Activated B cell treated with CpG ODN at 0.5 μM for 24 hours (primary cell): ENCODE measurements at regions not wholly inside any gene's neighbourhood (a gene's known extent, or its start where the extent isn't known, plus 50 kb on each side); places are given as distances from the start of the nearest gene placed in this dataset.
"Not testable (repeated sequence)": the region's sequence is repeated elsewhere in the genome, so short reads cannot be mapped to it uniquely, and the experiment has no call there.

ENCODE experiments used
- ATAC-seq: fragments of 200-7000 bp; cut with Tn5 transposase; one replicate; pipeline ENCODE4 v1.10.0; 2021; ENCODE audit warnings: low read depth, mild to moderate bottlenecking, moderate library complexity
- CTCF ChIA-PET: fragments of 350-600 bp; sonication (Branson Sonifier 250); formaldehyde crosslinking; loops from one replicate; lab custom pipeline; 2021; ENCODE audit warnings: antibody characterized with exemption; lab: Charles Lee
- POLR2A ChIA-PET: fragments of 350-600 bp; sonication (Branson Sonifier 250); formaldehyde crosslinking; loops from one replicate; lab custom pipeline; 2021; ENCODE audit warnings: antibody characterized with exemption; lab: Charles Lee
- DNase-seq: peaks from one replicate; pipeline ENCODE4 v3.0.0; 2022
- H3K27ac Mint-ChIP-seq: one replicate; pipeline ENCODE4 v1.8.0; 2020; ENCODE audit warnings: mixed read lengths
- H3K27me3 Mint-ChIP-seq: one replicate; pipeline ENCODE4 v1.8.0; 2021; ENCODE audit warnings: mixed read lengths
- H3K36me3 Mint-ChIP-seq: one replicate; pipeline ENCODE4 v1.8.0; 2021; ENCODE audit warnings: low read depth, mixed read lengths
- H3K4me1 Mint-ChIP-seq: one replicate; pipeline ENCODE4 v1.8.0; 2021; ENCODE audit warnings: mixed read lengths
- H3K4me3 Mint-ChIP-seq: one replicate; pipeline ENCODE4 v1.8.0; 2020; ENCODE audit warnings: mild to moderate bottlenecking, mixed read lengths
- H3K9me3 Mint-ChIP-seq: one replicate; pipeline ENCODE4 v1.8.0; 2020; ENCODE audit warnings: mixed read lengths
- intact Hi-C: fragments of 100-400 bp; cut with micrococcal nuclease; formaldehyde crosslinking; loops from one replicate; pipeline ENCODE4 v1.15.1; 2024

GRCh38 chr7:65193334-65194058 lies 180.2 kb upstream of the ZNF92 start:
- CTCF ChIA-PET, ATAC-seq, H3K27ac Mint-ChIP-seq, H3K9me3 Mint-ChIP-seq, intact Hi-C loops, H3K4me3 Mint-ChIP-seq, H3K36me3 Mint-ChIP-seq, H3K27me3 Mint-ChIP-seq, DNase-seq, H3K4me1 Mint-ChIP-seq, POLR2A ChIA-PET: not testable (repeated sequence)

- H3K9me3 Mint-ChIP-seq, CTCF ChIA-PET: not testable (repeated sequence)
These were observed 170.6 kb upstream of the ERV3-1 start for GRCh38 chr7:65177041-65177440.

GRCh38 chr7:65150105-65150504 lies 143.6 kb upstream of the ERV3-1 start:
- DNase-seq, intact Hi-C loops, H3K36me3 Mint-ChIP-seq, ATAC-seq, H3K4me1 Mint-ChIP-seq, POLR2A ChIA-PET, H3K4me3 Mint-ChIP-seq, CTCF ChIA-PET, H3K27ac Mint-ChIP-seq, H3K9me3 Mint-ChIP-seq, H3K27me3 Mint-ChIP-seq: not testable (repeated sequence)

More at GRCh38 chr7:65177041-65177440, 170.6 kb upstream of the ERV3-1 start:
- H3K36me3 Mint-ChIP-seq, H3K27me3 Mint-ChIP-seq, H3K27ac Mint-ChIP-seq, H3K4me3 Mint-ChIP-seq, H3K4me1 Mint-ChIP-seq, POLR2A ChIA-PET, ATAC-seq, DNase-seq, intact Hi-C loops: not testable (repeated sequence)

GRCh38 chr7:65146118-65146914 lies 139.8 kb upstream of the ERV3-1 start:
- H3K4me3 Mint-ChIP-seq, ATAC-seq, DNase-seq, H3K9me3 Mint-ChIP-seq, H3K4me1 Mint-ChIP-seq, H3K27ac Mint-ChIP-seq, CTCF ChIA-PET, intact Hi-C loops, POLR2A ChIA-PET, H3K27me3 Mint-ChIP-seq, H3K36me3 Mint-ChIP-seq: not testable (repeated sequence)

- H3K27me3 Mint-ChIP-seq, intact Hi-C loops, POLR2A ChIA-PET, H3K4me3 Mint-ChIP-seq, H3K36me3 Mint-ChIP-seq, H3K4me1 Mint-ChIP-seq, H3K9me3 Mint-ChIP-seq, ATAC-seq, DNase-seq, CTCF ChIA-PET, H3K27ac Mint-ChIP-seq: not testable (repeated sequence)
These were observed 139.2 kb upstream of the ERV3-1 start for GRCh38 chr7:65145710-65146109.

GRCh38 chr7:65145008-65145407 lies 138.5 kb upstream of the ERV3-1 start:
- H3K4me3 Mint-ChIP-seq, CTCF ChIA-PET, H3K4me1 Mint-ChIP-seq, H3K27me3 Mint-ChIP-seq, H3K9me3 Mint-ChIP-seq, H3K36me3 Mint-ChIP-seq, H3K27ac Mint-ChIP-seq, DNase-seq, POLR2A ChIA-PET, ATAC-seq, intact Hi-C loops: not testable (repeated sequence)

GRCh38 chr7:65144557-65144956 lies 138.1 kb upstream of the ERV3-1 start:
- POLR2A ChIA-PET, intact Hi-C loops, H3K4me3 Mint-ChIP-seq, DNase-seq, H3K27ac Mint-ChIP-seq, ATAC-seq, H3K27me3 Mint-ChIP-seq, H3K4me1 Mint-ChIP-seq, H3K36me3 Mint-ChIP-seq, CTCF ChIA-PET, H3K9me3 Mint-ChIP-seq: not testable (repeated sequence)

GRCh38 chr7:65144119-65144518 lies 137.6 kb upstream of the ERV3-1 start:
- DNase-seq, H3K27ac Mint-ChIP-seq, H3K36me3 Mint-ChIP-seq, POLR2A ChIA-PET, intact Hi-C loops, H3K9me3 Mint-ChIP-seq, H3K27me3 Mint-ChIP-seq, CTCF ChIA-PET, ATAC-seq, H3K4me1 Mint-ChIP-seq, H3K4me3 Mint-ChIP-seq: not testable (repeated sequence)

- DNase-seq, POLR2A ChIA-PET, intact Hi-C loops, H3K4me1 Mint-ChIP-seq, H3K36me3 Mint-ChIP-seq, H3K4me3 Mint-ChIP-seq, ATAC-seq, H3K27me3 Mint-ChIP-seq, CTCF ChIA-PET, H3K27ac Mint-ChIP-seq, H3K9me3 Mint-ChIP-seq: not testable (repeated sequence)
These were observed 135.4 kb upstream of the ERV3-1 start for GRCh38 chr7:65141894-65142293.

GRCh38 chr7:65141405-65141778 lies 134.9 kb upstream of the ERV3-1 start:
- intact Hi-C loops, H3K27me3 Mint-ChIP-seq, CTCF ChIA-PET, H3K9me3 Mint-ChIP-seq, H3K4me1 Mint-ChIP-seq, H3K36me3 Mint-ChIP-seq, POLR2A ChIA-PET, H3K27ac Mint-ChIP-seq, H3K4me3 Mint-ChIP-seq, DNase-seq, ATAC-seq: not testable (repeated sequence)

GRCh38 chr7:65140543-65141404 lies 134.3 kb upstream of the ERV3-1 start:
- H3K36me3 Mint-ChIP-seq, H3K27ac Mint-ChIP-seq, H3K4me1 Mint-ChIP-seq, H3K27me3 Mint-ChIP-seq, CTCF ChIA-PET, H3K9me3 Mint-ChIP-seq, H3K4me3 Mint-ChIP-seq, DNase-seq, ATAC-seq, intact Hi-C loops, POLR2A ChIA-PET: not testable (repeated sequence)
